Activated T-cell treated with anti-CD3 and anti-CD28 coated beads, Interleukin-2, amount 50 U/mL, for 48 hours (primary cell): ENCODE measurements at regions not wholly inside any gene's neighbourhood (a gene's known extent, or its start where the extent isn't known, plus 50 kb on each side); places are given as distances from the start of the nearest gene placed in this dataset.
"Not testable (repeated sequence)": the region's sequence is repeated elsewhere in the genome, so short reads cannot be mapped to it uniquely, and the experiment has no call there.

Experiments used
- DNase-seq, 2 experiments: peaks; one replicate each; pipeline ENCODE4 v3.0.0-alpha.2; 2020

- no peak for DNase-seq
Observed at GRCh38 chr7:79619216-79619615, 165.7 kb upstream of the MAGI2 start.

- no peak for DNase-seq
Observed at GRCh38 chr7:79615871-79616640, 162.6 kb upstream of the MAGI2 start.

GRCh38 chr7:79615466-79615865 lies 162.0 kb upstream of the MAGI2 start:
- no peak for DNase-seq

- no peak for DNase-seq
Observed at GRCh38 chr7:79612903-79613302, 159.4 kb upstream of the MAGI2 start.

- DNase-seq: no peak
Observed at GRCh38 chr7:79612022-79612421, 158.6 kb upstream of the MAGI2 start.

- DNase-seq: no peak
Observed at GRCh38 chr7:79610748-79611304, 157.4 kb upstream of the MAGI2 start.

- DNase-seq: no peak
Observed at GRCh38 chr7:79610313-79610712, 156.8 kb upstream of the MAGI2 start.

- DNase-seq: no peak
Observed at GRCh38 chr7:79608005-79608404, 154.5 kb upstream of the MAGI2 start.

- no peak for DNase-seq
Observed at GRCh38 chr7:79604841-79605240, 151.4 kb upstream of the MAGI2 start.

GRCh38 chr7:79598351-79598750 lies 144.9 kb upstream of the MAGI2 start:
- no peak for DNase-seq

- DNase-seq: not testable (repeated sequence)
Observed at GRCh38 chr7:79594671-79595070, 141.2 kb upstream of the MAGI2 start.

GRCh38 chr7:79593866-79594301 lies 140.4 kb upstream of the MAGI2 start:
- no peak for DNase-seq

GRCh38 chr7:79590916-79591623 lies 137.6 kb upstream of the MAGI2 start:
- DNase-seq: no peak

GRCh38 chr7:79590391-79590790 lies 136.9 kb upstream of the MAGI2 start:
- no peak for DNase-seq

GRCh38 chr7:79570903-79571302 lies 117.4 kb upstream of the MAGI2 start:
- DNase-seq: no peak

GRCh38 chr7:79563821-79564522 lies 110.5 kb upstream of the MAGI2 start:
- DNase-seq: no peak

GRCh38 chr7:79555571-79555970 lies 102.1 kb upstream of the MAGI2 start:
- no peak for DNase-seq

GRCh38 chr7:79553811-79554555 lies 100.5 kb upstream of the MAGI2 start:
- no peak for DNase-seq

GRCh38 chr7:79552463-79552862 lies 99.0 kb upstream of the MAGI2 start:
- no peak for DNase-seq

- no peak for DNase-seq
Observed at GRCh38 chr7:79548727-79549126, 95.3 kb upstream of the MAGI2 start.

GRCh38 chr7:79547132-79547531 lies 93.7 kb upstream of the MAGI2 start:
- no peak for DNase-seq

- no peak for DNase-seq
Observed at GRCh38 chr7:79540592-79540991, 87.1 kb upstream of the MAGI2 start.

GRCh38 chr7:79534128-79534527 lies 80.7 kb upstream of the MAGI2 start:
- DNase-seq: no peak
